HEK293 (cell line): ENCODE measurements at regions not wholly inside any gene's neighbourhood (a gene's known extent, or its start where the extent isn't known, plus 50 kb on each side); places are given as distances from the start of the nearest gene placed in this dataset.

Experiments used
- CTCF ChIA-PET: fragments of 350-600 bp; formaldehyde crosslinking; extraction: SDS; loops from one replicate; lab custom pipeline; 2021; ENCODE audit warnings: antibody characterized with exemption; lab: Yijun Ruan, JAX
- POLR2A ChIA-PET: fragments of 300-600 bp; formaldehyde crosslinking; extraction: SDS; loops from one replicate; lab custom pipeline; 2020; ENCODE audit warnings: antibody characterized with exemption, inconsistent platforms; lab: Yijun Ruan, JAX
- H3K27ac ChIP-seq: fragments of 200-500 bp; sonication (Bioruptor generic); 2 replicates; pipeline ENCODE4 v1.5.1; 2014; ENCODE audit warnings: low read depth, low read length, control low read depth, inconsistent platforms; ENCODE audit errors: extremely low read depth
- H3K36me3 ChIP-seq, 2 experiments: fragments of 200-500 bp in 1 of 2; sonication (Bioruptor generic) in 1 of 2; 1 replicate in 1 of 2; 2 replicates in 1 of 2; pipeline ENCODE4 v1.5.1; 2014 to 2017; ENCODE audit warnings: inconsistent platforms in 2 of 2, low read length in 2 of 2; ENCODE audit not compliant: control insufficient read depth in 2 of 2, insufficient read depth in 1 of 2
- H3K4me1 ChIP-seq: fragments of 200-500 bp; sonication (Bioruptor generic); 2 replicates; pipeline ENCODE4 v1.5.1; 2014; ENCODE audit warnings: mild to moderate bottlenecking, low read length, inconsistent platforms; ENCODE audit not compliant: control insufficient read depth, insufficient read depth
- H3K4me3 ChIP-seq: 2 replicates; pipeline ENCODE4 v1.5.1; 2011; ENCODE audit warnings: low read depth, mild to moderate bottlenecking, control low read depth, low read length, moderate library complexity
- H3K9me3 ChIP-seq: fragments of 200-500 bp; sonication (Bioruptor generic); 2 replicates; pipeline ENCODE4 v1.5.1; 2014; ENCODE audit warnings: low read depth, low read length, inconsistent platforms; ENCODE audit not compliant: control insufficient read depth, insufficient read depth
- GLIS1 ChIP-seq: fragments of 450-650 bp; formaldehyde crosslinking; IDR thresholded peaks from 2 replicates; pipeline ENCODE4 v1.5.1; 2016; ENCODE audit warnings: missing biosample characterization, missing genetic modification characterization
- HOXC10 ChIP-seq: sonication (generic); formaldehyde crosslinking; IDR thresholded peaks from 2 replicates; pipeline ENCODE4 v1.8.1; 2023; ENCODE audit warnings: mild to moderate bottlenecking, missing genetic modification reagents
- KLF10 ChIP-seq: fragments of 450-650 bp; IDR thresholded peaks from 2 replicates; pipeline ENCODE4 v1.5.1; 2018; ENCODE audit warnings: missing biosample characterization, mild to moderate bottlenecking, missing genetic modification characterization
- OSR2 ChIP-seq: fragments of 450-650 bp; formaldehyde crosslinking; IDR thresholded peaks from 2 replicates; pipeline ENCODE4 v1.5.1; 2016; ENCODE audit warnings: missing biosample characterization, missing genetic modification characterization
- RBAK ChIP-seq: fragments of 450-650 bp; formaldehyde crosslinking; IDR thresholded peaks from 2 replicates; pipeline ENCODE4 v1.5.1; 2016; ENCODE audit warnings: missing biosample characterization, missing genetic modification characterization
- SALL2 ChIP-seq: fragments of 450-650 bp; formaldehyde crosslinking; IDR thresholded peaks from 2 replicates; pipeline ENCODE4 v1.5.0; 2017; ENCODE audit warnings: missing biosample characterization, mild to moderate bottlenecking, missing genetic modification characterization, borderline replicate concordance
- SCRT1 ChIP-seq: fragments of 450-650 bp; formaldehyde crosslinking; IDR thresholded peaks from 2 replicates; pipeline ENCODE4 v1.5.1; 2016; ENCODE audit warnings: missing biosample characterization, missing genetic modification characterization, borderline replicate concordance
- TRIM28 ChIP-seq: IDR thresholded peaks from 2 replicates; pipeline ENCODE4 v1.6.1; 2011; ENCODE audit warnings: low read length, control low read depth, borderline replicate concordance
- WT1 ChIP-seq: fragments of 450-650 bp; formaldehyde crosslinking; IDR thresholded peaks from 2 replicates; pipeline ENCODE4 v1.5.1; 2016; ENCODE audit warnings: missing biosample characterization, missing genetic modification characterization
- ZBTB48 ChIP-seq: fragments of 450-650 bp; formaldehyde crosslinking; IDR thresholded peaks from 2 replicates; pipeline ENCODE4 v1.5.1; 2016; ENCODE audit warnings: missing biosample characterization, missing genetic modification characterization
- ZBTB7A ChIP-seq: fragments of 450-650 bp; formaldehyde crosslinking; IDR thresholded peaks from 2 replicates; pipeline ENCODE4 v1.5.1; 2016; ENCODE audit warnings: low read depth, missing biosample characterization, missing genetic modification characterization
- ZNF391 ChIP-seq: fragments of 450-650 bp; formaldehyde crosslinking; IDR thresholded peaks from 2 replicates; pipeline ENCODE4 v1.5.1; 2016; ENCODE audit warnings: low read depth, missing biosample characterization, missing genetic modification characterization, borderline replicate concordance
- ZNF404 ChIP-seq: fragments of 450-650 bp; formaldehyde crosslinking; IDR thresholded peaks from 2 replicates; pipeline ENCODE4 v1.5.1; 2017; ENCODE audit warnings: missing biosample characterization, missing genetic modification characterization
- ZNF555 ChIP-seq: fragments of 450-650 bp; formaldehyde crosslinking; conservative IDR thresholded peaks from 2 replicates; pipeline ENCODE4 v1.5.1; 2017; ENCODE audit warnings: missing biosample characterization, mild to moderate bottlenecking, missing genetic modification characterization, inconsistent platforms
- ZNF596 ChIP-seq: fragments of 450-650 bp; IDR thresholded peaks from 2 replicates; pipeline ENCODE4 v1.5.0; 2018; ENCODE audit warnings: missing biosample characterization, mild to moderate bottlenecking, missing genetic modification characterization, moderate library complexity
- TF ChIP-seq, protein P1 (sequence below): fragments of 450-650 bp; formaldehyde crosslinking; IDR thresholded peaks from 2 replicates; pipeline ENCODE4 v1.5.1; 2016; ENCODE audit warnings: missing biosample characterization, missing genetic modification characterization
- TF ChIP-seq, protein P2 (sequence below): IDR thresholded peaks from 2 replicates; pipeline ENCODE4 v1.6.1; 2011; ENCODE audit warnings: mild to moderate bottlenecking, low read depth, low read length, borderline replicate concordance
- TF ChIP-seq, protein P3 (sequence below): fragments of 450-650 bp; IDR thresholded peaks from 2 replicates; pipeline ENCODE4 v1.5.1; 2018; ENCODE audit warnings: missing biosample characterization, missing genetic modification characterization
- TF ChIP-seq, protein P4 (sequence below): fragments of 450-650 bp; formaldehyde crosslinking; optimal IDR thresholded peaks from 2 replicates; pipeline ENCODE3; 2016; ENCODE audit warnings: missing biosample characterization, mild to moderate bottlenecking, missing genetic modification characterization
- TF ChIP-seq, protein P5 (sequence below): fragments of 450-650 bp; formaldehyde crosslinking; IDR thresholded peaks from 2 replicates; pipeline ENCODE4 v1.5.1; 2016; ENCODE audit warnings: missing biosample characterization, missing genetic modification characterization
- TF ChIP-seq, protein P6 (sequence below): fragments of 450-650 bp; formaldehyde crosslinking; IDR thresholded peaks from 2 replicates; pipeline ENCODE4 v1.5.1; 2016; ENCODE audit warnings: missing biosample characterization, missing genetic modification characterization
- TF ChIP-seq, protein P7 (sequence below): fragments of 450-650 bp; formaldehyde crosslinking; IDR thresholded peaks from 2 replicates; pipeline ENCODE4 v1.5.1; 2016; ENCODE audit warnings: missing biosample characterization, missing genetic modification characterization
- TF ChIP-seq, protein P8 (sequence below): fragments of 450-650 bp; formaldehyde crosslinking; IDR thresholded peaks from 2 replicates; pipeline ENCODE4 v1.5.1; 2017; ENCODE audit warnings: missing biosample characterization, missing genetic modification characterization

DNA sequence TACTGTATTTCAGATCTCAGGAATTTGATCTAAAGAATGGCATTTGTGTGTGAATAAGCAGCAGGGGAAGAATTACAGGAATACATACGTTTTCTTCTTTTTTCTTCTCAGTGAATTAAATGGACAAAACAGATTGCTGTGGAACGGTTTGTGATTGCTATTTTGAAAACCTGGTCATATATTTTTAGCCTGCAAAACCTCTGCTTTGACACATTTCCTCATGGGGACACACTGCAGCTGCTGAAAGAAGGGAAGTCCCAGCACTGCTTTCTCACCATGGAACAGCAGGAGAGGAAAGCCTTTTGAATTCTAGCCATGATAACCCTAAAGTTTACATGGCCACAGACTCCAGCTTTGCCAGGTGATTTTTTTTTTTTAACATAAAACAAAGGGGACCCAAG is 315.0 kb downstream of the OXSM start:
- CTCF ChIA-PET = no interaction called here
- no peak for TF ChIP-seq SALL2 (tag by site-specific recombination)
- no peak for TF ChIP-seq HOXC10 (CRISPR knock-in tag)
- no peak for TF ChIP-seq GLIS1 (tag by site-specific recombination)
- TF ChIP-seq, protein P1, sequence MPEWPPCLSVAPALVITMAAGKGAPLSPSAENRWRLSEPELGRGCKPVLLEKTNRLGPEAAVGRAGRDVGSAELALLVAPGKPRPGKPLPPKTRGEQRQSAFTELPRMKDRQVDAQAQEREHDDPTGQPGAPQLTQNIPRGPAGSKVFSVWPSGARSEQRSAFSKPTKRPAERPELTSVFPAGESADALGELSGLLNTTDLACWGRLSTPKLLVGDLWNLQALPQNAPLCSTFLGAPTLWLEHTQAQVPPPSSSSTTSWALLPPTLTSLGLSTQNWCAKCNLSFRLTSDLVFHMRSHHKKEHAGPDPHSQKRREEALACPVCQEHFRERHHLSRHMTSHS = no peak
- no peak for TF ChIP-seq RBAK
- TF ChIP-seq, protein P2, sequence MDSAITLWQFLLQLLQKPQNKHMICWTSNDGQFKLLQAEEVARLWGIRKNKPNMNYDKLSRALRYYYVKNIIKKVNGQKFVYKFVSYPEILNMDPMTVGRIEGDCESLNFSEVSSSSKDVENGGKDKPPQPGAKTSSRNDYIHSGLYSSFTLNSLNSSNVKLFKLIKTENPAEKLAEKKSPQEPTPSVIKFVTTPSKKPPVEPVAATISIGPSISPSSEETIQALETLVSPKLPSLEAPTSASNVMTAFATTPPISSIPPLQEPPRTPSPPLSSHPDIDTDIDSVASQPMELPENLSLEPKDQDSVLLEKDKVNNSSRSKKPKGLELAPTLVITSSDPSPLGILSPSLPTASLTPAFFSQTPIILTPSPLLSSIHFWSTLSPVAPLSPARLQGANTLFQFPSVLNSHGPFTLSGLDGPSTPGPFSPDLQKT = no peak
- TF ChIP-seq, protein P3, sequence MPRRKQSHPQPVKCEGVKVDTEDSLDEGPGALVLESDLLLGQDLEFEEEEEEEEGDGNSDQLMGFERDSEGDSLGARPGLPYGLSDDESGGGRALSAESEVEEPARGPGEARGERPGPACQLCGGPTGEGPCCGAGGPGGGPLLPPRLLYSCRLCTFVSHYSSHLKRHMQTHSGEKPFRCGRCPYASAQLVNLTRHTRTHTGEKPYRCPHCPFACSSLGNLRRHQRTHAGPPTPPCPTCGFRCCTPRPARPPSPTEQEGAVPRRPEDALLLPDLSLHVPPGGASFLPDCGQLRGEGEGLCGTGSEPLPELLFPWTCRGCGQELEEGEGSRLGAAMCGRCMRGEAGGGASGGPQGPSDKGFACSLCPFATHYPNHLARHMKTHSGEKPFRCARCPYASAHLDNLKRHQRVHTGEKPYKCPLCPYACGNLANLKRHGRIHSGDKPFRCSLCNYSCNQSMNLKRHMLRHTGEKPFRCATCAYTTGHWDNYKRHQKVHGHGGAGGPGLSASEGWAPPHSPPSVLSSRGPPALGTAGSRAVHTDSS = no peak
- TF ChIP-seq, all 188 proteins: peak for 0
- Histone ChIP-seq H3K9me3 (no peaks in the 10 kb centered on the region), H3K36me3 (no peaks in the 10 kb centered on the region), H3K27ac (no peak overlapping the region), H3K4me3 (no peak overlapping the region), H3K4me1 (no peaks in the 10 kb centered on the region)
- POLR2A ChIA-PET = no interaction called here

DNA sequence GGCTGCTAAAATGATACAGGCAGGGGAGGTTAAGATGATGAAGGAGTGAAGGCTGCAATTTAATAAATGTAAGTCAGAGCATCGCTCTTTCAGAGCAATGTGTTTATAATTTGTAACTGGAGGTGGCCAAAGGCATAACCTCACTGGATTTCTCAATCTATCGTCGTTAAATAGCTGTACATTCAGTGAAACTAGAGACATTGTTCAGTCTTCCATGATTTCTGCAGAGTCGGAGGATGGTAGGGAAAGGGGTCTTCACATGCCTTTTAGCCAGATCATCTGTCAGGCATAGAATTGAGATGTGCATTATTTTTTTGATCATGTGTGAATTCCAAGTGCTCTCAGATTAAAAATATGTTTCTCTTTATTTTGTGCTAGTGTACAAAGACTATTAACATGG is 315.4 kb downstream of the OXSM start:
- ChIA-PET POLR2A (no interaction called here), CTCF (interaction anchor here (0.6 kb wide), 1 partner anchor 24 kb away, joined by 3 read pairs; no protein-coding TSS in a partner anchor)
- no peak overlapping the region for H3K4me3 ChIP-seq
- H3K36me3 ChIP-seq = no peaks in the 10 kb centered on the region
- no peaks in the 10 kb centered on the region for H3K4me1 ChIP-seq
- no peaks in the 10 kb centered on the region for H3K9me3 ChIP-seq
- no peak overlapping the region for H3K27ac ChIP-seq
- TF ChIP-seq ZNF555 (tag by site-specific recombination) (no peak), KLF10 (tag by site-specific recombination) (no peak), SCRT1 (tag by site-specific recombination) (no peak), WT1 (tag by site-specific recombination) (no peak), ZNF596 (tag by site-specific recombination) (no peak), TRIM28 (no peak), ZNF404 (no peak), ZNF391 (tag by site-specific recombination) (no peak), ZBTB48 (no peak), ZBTB7A (tag by site-specific recombination) (no peak), OSR2 (tag by site-specific recombination) (no peak)
- TF ChIP-seq, protein P4, sequence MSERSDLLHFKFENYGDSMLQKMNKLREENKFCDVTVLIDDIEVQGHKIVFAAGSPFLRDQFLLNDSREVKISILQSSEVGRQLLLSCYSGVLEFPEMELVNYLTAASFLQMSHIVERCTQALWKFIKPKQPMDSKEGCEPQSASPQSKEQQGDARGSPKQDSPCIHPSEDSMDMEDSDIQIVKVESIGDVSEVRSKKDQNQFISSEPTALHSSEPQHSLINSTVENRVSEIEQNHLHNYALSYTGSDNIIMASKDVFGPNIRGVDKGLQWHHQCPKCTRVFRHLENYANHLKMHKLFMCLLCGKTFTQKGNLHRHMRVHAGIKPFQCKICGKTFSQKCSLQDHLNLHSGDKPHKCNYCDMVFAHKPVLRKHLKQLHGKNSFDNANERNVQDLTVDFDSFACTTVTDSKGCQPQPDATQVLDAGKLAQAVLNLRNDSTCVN (tag by site-specific recombination) = no peak
- TF ChIP-seq, protein P5, sequence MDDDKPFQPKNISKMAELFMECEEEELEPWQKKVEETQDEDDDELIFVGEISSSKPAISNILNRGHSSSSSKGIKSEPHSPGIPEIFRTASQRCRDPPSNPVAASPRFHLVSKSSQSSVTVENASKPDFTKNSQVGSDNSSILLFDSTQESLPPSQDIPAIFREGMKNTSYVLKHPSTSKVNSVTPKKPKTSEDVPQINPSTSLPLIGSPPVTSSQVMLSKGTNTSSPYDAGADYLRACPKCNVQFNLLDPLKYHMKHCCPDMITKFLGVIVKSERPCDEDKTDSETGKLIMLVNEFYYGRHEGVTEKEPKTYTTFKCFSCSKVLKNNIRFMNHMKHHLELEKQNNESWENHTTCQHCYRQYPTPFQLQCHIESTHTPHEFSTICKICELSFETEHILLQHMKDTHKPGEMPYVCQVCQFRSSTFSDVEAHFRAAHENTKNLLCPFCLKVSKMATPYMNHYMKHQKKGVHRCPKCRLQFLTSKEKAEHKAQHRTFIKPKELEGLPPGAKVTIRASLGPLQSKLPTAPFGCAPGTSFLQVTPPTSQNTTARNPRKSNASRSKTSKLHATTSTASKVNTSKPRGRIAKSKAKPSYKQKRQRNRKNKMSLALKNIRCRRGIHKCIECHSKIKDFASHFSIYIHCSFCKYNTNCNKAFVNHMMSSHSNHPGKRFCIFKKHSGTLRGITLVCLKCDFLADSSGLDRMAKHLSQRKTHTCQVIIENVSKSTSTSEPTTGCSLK (tag by site-specific recombination) = no peak
- TF ChIP-seq, protein P6, sequence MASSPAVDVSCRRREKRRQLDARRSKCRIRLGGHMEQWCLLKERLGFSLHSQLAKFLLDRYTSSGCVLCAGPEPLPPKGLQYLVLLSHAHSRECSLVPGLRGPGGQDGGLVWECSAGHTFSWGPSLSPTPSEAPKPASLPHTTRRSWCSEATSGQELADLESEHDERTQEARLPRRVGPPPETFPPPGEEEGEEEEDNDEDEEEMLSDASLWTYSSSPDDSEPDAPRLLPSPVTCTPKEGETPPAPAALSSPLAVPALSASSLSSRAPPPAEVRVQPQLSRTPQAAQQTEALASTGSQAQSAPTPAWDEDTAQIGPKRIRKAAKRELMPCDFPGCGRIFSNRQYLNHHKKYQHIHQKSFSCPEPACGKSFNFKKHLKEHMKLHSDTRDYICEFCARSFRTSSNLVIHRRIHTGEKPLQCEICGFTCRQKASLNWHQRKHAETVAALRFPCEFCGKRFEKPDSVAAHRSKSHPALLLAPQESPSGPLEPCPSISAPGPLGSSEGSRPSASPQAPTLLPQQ (tag by site-specific recombination) = no peak
- TF ChIP-seq, protein P7, sequence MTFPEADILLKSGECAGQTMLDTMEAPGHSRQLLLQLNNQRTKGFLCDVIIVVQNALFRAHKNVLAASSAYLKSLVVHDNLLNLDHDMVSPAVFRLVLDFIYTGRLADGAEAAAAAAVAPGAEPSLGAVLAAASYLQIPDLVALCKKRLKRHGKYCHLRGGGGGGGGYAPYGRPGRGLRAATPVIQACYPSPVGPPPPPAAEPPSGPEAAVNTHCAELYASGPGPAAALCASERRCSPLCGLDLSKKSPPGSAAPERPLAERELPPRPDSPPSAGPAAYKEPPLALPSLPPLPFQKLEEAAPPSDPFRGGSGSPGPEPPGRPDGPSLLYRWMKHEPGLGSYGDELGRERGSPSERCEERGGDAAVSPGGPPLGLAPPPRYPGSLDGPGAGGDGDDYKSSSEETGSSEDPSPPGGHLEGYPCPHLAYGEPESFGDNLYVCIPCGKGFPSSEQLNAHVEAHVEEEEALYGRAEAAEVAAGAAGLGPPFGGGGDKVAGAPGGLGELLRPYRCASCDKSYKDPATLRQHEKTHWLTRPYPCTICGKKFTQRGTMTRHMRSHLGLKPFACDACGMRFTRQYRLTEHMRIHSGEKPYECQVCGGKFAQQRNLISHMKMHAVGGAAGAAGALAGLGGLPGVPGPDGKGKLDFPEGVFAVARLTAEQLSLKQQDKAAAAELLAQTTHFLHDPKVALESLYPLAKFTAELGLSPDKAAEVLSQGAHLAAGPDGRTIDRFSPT (tag by site-specific recombination) = no peak
- TF ChIP-seq, protein P8, sequence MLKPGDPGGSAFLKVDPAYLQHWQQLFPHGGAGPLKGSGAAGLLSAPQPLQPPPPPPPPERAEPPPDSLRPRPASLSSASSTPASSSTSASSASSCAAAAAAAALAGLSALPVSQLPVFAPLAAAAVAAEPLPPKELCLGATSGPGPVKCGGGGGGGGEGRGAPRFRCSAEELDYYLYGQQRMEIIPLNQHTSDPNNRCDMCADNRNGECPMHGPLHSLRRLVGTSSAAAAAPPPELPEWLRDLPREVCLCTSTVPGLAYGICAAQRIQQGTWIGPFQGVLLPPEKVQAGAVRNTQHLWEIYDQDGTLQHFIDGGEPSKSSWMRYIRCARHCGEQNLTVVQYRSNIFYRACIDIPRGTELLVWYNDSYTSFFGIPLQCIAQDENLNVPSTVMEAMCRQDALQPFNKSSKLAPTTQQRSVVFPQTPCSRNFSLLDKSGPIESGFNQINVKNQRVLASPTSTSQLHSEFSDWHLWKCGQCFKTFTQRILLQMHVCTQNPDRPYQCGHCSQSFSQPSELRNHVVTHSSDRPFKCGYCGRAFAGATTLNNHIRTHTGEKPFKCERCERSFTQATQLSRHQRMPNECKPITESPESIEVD (tag by site-specific recombination) = no peak
